ENCODE measurements at regions not wholly inside any gene's neighbourhood (a gene's known extent, or its start where the extent isn't known, plus 50 kb on each side); places are given as distances from the start of the nearest gene placed in this dataset.

- DNase-seq (ENCODE audit: low spot score): no peak
Observed at GRCh38 chr2:222146488-222146887, 152.3 kb downstream of the PAX3 start.

- DNase-seq (ENCODE audit: low spot score): no peak
Observed at GRCh38 chr2:222142027-222142426, 156.8 kb downstream of the PAX3 start.

- DNase-seq (ENCODE audit: low spot score): no peak
Observed at GRCh38 chr2:222136106-222136630, 162.6 kb downstream of the PAX3 start.

GRCh38 chr2:222134654-222135053 is 164.1 kb downstream of the PAX3 start:
- DNase-seq (ENCODE audit: low spot score): no peak

- no peak for DNase-seq (ENCODE audit: low spot score)
Observed at GRCh38 chr2:222133897-222134296, 164.9 kb downstream of the PAX3 start.

GRCh38 chr2:222130855-222131254 is 167.9 kb downstream of the PAX3 start:
- DNase-seq (ENCODE audit: low spot score): no peak

- no peak for DNase-seq (ENCODE audit: low spot score)
Observed at GRCh38 chr2:222127660-222128059, 171.1 kb downstream of the PAX3 start.

GRCh38 chr2:222120933-222121332 is 177.9 kb downstream of the PAX3 start:
- DNase-seq (ENCODE audit: low spot score): no peak

- DNase-seq (ENCODE audit: low spot score): no peak
Observed at GRCh38 chr2:222115296-222115695, 183.5 kb downstream of the PAX3 start.

GRCh38 chr2:222108957-222109585 is 189.7 kb downstream of the PAX3 start:
- no peak for DNase-seq (ENCODE audit: low spot score)

- no peak for DNase-seq (ENCODE audit: low spot score)
Observed at GRCh38 chr2:222108497-222108896, 190.3 kb downstream of the PAX3 start.

- no peak for DNase-seq (ENCODE audit: low spot score)
Observed at GRCh38 chr2:222105046-222105445, 193.8 kb downstream of the PAX3 start.

- no peak for DNase-seq (ENCODE audit: low spot score)
Observed at GRCh38 chr2:222102575-222103349, 196.0 kb downstream of the PAX3 start.

- DNase-seq (ENCODE audit: low spot score): no peak
Observed at GRCh38 chr2:222100704-222101699, 197.8 kb downstream of the PAX3 start.

- DNase-seq (ENCODE audit: low spot score): no peak
Observed at GRCh38 chr2:222088561-222088960, 210.2 kb downstream of the PAX3 start.

- DNase-seq (ENCODE audit: low spot score): no peak
Observed at GRCh38 chr2:222087998-222088397, 210.8 kb downstream of the PAX3 start.

- no peak for DNase-seq (ENCODE audit: low spot score)
Observed at GRCh38 chr2:222082201-222082600, 216.6 kb downstream of the PAX3 start.

- no peak for DNase-seq (ENCODE audit: low spot score)
Observed at GRCh38 chr2:222080141-222080540, 218.7 kb downstream of the PAX3 start.

- DNase-seq (ENCODE audit: low spot score): no peak
Observed at GRCh38 chr2:222076973-222077690, 221.7 kb downstream of the PAX3 start.

GRCh38 chr2:222074674-222075073 is 224.1 kb downstream of the PAX3 start:
- no peak for DNase-seq (ENCODE audit: low spot score)

- DNase-seq (ENCODE audit: low spot score): no peak
Observed at GRCh38 chr2:222071911-222072310, 226.9 kb downstream of the PAX3 start.

GRCh38 chr2:222064286-222064685 is 234.5 kb downstream of the PAX3 start:
- DNase-seq (ENCODE audit: low spot score): no peak
